GM12892 (cell line): ENCODE measurements at regions not wholly inside any gene's neighbourhood (a gene's known extent, or its start where the extent isn't known, plus 50 kb on each side); places are given as distances from the start of the nearest gene placed in this dataset.

ENCODE experiments used
- POLR2A ChIP-seq: IDR thresholded peaks from 2 replicates; pipeline ENCODE4 v1.6.1; 2011; ENCODE audit warnings: low read depth, low read length, control low read depth
- POLR2AphosphoS5 ChIP-seq: IDR thresholded peaks from 2 replicates; pipeline ENCODE4 v1.6.1; 2011; ENCODE audit warnings: low read depth, low read length, control low read depth
- TAF1 ChIP-seq: IDR thresholded peaks from 2 replicates; pipeline ENCODE4 v1.6.1; 2011; ENCODE audit warnings: low read depth, mild to moderate bottlenecking, control low read depth, low read length, borderline replicate concordance

DNA sequence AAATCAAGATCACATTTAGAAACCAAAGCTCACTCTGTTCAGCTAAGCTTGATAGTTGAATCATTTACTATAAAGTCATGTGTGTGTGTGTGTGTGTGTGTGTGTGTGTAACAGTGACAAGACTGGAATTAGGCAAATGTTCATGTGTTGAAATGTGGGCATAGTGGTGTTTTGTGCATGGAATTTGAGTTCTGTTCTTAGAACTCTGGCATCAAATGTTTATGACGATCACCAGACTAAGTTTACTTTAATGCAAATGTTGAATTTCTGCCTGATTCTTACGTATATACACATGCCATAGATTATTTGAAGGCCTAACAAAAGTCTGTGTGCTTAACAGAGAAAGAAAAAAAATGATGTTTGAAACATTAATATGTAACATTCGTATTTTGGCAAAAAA, 72.8 kb upstream of the COL5A1 start:
- TF ChIP-seq TAF1, result no peak
- TF ChIP-seq POLR2A, result no peak
- TF ChIP-seq POLR2AphosphoS5, result no peak
